ENCODE measurements at regions not wholly inside any gene's neighbourhood (a gene's known extent, or its start where the extent isn't known, plus 50 kb on each side); places are given as distances from the start of the nearest gene placed in this dataset.

DNA sequence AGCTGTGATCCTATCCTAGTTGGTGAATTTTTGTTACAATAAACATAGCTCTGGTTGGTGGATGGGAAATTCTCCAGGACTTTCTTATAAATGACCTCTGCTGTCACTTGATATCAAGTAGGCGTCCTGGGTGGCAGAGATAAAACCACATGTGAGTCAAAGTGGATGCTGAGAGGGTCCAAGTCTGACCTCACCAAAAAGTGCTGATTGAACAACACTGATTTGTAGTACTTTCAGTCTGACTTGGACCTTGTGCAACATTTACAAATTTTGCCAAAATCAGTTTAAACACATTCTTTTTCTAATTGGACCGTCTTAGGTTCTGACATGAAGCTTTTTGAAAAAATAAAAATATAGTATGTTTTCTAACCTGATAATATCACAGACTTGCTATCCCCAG lies 585.6 kb downstream of the GALC start:
- no peak for DNase-seq (ENCODE audit: low read depth, low spot score)
- TF ChIP-seq, protein P1, sequence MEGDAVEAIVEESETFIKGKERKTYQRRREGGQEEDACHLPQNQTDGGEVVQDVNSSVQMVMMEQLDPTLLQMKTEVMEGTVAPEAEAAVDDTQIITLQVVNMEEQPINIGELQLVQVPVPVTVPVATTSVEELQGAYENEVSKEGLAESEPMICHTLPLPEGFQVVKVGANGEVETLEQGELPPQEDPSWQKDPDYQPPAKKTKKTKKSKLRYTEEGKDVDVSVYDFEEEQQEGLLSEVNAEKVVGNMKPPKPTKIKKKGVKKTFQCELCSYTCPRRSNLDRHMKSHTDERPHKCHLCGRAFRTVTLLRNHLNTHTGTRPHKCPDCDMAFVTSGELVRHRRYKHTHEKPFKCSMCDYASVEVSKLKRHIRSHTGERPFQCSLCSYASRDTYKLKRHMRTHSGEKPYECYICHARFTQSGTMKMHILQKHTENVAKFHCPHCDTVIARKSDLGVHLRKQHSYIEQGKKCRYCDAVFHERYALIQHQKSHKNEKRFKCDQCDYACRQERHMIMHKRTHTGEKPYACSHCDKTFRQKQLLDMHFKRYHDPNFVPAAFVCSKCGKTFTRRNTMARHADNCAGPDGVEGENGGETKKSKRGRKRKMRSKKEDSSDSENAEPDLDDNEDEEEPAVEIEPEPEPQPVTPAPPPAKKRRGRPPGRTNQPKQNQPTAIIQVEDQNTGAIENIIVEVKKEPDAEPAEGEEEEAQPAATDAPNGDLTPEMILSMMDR (IDR thresholded peaks at IDR 0.05; ENCODE audit: low read depth, low read length), result no peak
- POLR2A ChIA-PET, result no interaction called here

DNA sequence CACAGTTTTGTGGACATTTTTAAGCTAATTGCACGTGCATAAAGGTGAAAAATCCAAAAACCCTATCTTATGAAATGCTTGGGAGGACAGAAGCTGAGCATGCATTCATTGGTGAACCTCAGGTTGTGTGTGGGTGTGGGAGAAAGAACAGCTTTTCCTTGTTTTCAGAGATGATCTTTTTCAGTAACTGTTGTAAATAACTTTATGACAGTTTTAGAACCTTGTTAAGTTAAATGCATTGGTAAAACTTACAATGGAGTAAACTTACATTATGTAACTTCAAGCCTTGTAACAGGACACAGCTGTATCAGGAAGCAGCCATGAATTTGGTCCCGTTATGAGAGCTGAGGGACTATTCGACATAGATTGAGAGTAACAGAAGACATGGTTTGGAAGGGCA lies 587.4 kb downstream of the GALC start:
- POLR2A ChIA-PET, result no interaction called here
- CTCF ChIA-PET, result no interaction called here

More for the DNA sequence above, 585.6 kb downstream of the GALC start:
- no peaks in the 10 kb centered on the region for H3K27me3 ChIP-seq (ENCODE audit: control insufficient read depth, insufficient read depth, low read length)
- CTCF ChIA-PET, result no interaction called here
- H3K27ac ChIP-seq (ENCODE audit: low read depth, low read length), result no peak overlapping the region
- no peak overlapping the region for H3K4me3 ChIP-seq (ENCODE audit: low read depth, low read length)
- no peaks in the 10 kb centered on the region for H3K9me3 ChIP-seq (ENCODE audit: control insufficient read depth, insufficient read depth, low read length)

DNA sequence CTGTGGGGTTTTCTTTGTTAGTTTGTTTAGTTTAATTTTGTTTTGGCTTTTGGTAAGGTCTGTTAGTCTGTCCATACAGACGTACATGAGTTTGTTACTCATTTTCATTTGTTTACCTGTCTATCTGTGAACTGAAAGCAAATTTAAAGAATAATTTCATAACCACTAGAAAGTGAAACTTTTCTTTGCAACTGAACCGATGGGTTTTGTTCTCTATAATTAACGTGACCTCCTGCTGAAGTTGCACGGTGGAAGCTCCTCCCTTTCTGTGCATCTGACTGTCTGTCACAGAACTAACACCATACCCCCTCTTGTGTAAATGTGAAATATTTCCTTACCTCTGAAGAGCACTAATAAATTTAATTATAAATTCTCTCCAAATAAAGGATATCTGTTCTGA lies 595.5 kb downstream of the GALC start:
- no peak overlapping the region for H3K27ac ChIP-seq (ENCODE audit: low read depth, low read length)
- no peaks in the 10 kb centered on the region for H3K27me3 ChIP-seq (ENCODE audit: control insufficient read depth, insufficient read depth, low read length)
- H3K9me3 ChIP-seq (ENCODE audit: control insufficient read depth, insufficient read depth, low read length), result no peaks in the 10 kb centered on the region
- CTCF ChIA-PET, result no interaction called here
- H3K4me3 ChIP-seq (ENCODE audit: low read depth, low read length), result no peak overlapping the region
- POLR2A ChIA-PET, result no interaction called here
- no peak for DNase-seq (ENCODE audit: low read depth, low spot score)
- TF ChIP-seq, protein P1 (IDR thresholded peaks at IDR 0.05; ENCODE audit: low read depth, low read length), result no peak

More for the DNA sequence above, 587.4 kb downstream of the GALC start:
- DNase-seq (ENCODE audit: low read depth, low spot score), result no peak
- Histone ChIP-seq H3K27me3 (ENCODE audit: control insufficient read depth, insufficient read depth, low read length) (no peaks in the 10 kb centered on the region), H3K9me3 (ENCODE audit: control insufficient read depth, insufficient read depth, low read length) (no peaks in the 10 kb centered on the region), H3K4me3 (ENCODE audit: low read depth, low read length) (no peak overlapping the region), H3K27ac (ENCODE audit: low read depth, low read length) (no peak overlapping the region)
- TF ChIP-seq, protein P1 (IDR thresholded peaks at IDR 0.05; ENCODE audit: low read depth, low read length), result no peak

DNA sequence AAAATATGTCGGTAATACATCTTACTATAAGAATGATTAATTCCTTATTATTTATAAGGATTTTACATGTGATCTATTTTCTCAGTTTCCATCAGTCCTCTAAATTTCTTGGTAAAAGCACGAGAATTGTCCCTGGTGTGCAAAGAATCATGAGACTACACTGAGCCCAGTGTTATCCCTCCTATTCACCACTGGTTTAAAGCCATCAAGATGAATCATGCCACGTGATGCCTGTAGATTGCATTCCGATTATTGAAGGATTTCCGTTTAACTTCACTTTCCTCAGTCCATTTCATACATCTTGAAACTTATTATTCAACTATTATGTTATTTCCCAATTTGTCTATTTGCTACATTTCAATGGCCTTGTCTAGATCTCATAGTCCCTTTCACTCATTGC lies 601.9 kb downstream of the GALC start:
- TF ChIP-seq, protein P1 (IDR thresholded peaks at IDR 0.05; ENCODE audit: low read depth, low read length), result no peak
- no peak overlapping the region for H3K4me3 ChIP-seq (ENCODE audit: low read depth, low read length)
- POLR2A ChIA-PET, result no interaction called here
- no peaks in the 10 kb centered on the region for H3K9me3 ChIP-seq (ENCODE audit: control insufficient read depth, insufficient read depth, low read length)
- CTCF ChIA-PET, result no interaction called here
- H3K27me3 ChIP-seq (ENCODE audit: control insufficient read depth, insufficient read depth, low read length), result no peaks in the 10 kb centered on the region
- H3K27ac ChIP-seq (ENCODE audit: low read depth, low read length), result no peak overlapping the region
- DNase-seq (ENCODE audit: low read depth, low spot score), result no peak

DNA sequence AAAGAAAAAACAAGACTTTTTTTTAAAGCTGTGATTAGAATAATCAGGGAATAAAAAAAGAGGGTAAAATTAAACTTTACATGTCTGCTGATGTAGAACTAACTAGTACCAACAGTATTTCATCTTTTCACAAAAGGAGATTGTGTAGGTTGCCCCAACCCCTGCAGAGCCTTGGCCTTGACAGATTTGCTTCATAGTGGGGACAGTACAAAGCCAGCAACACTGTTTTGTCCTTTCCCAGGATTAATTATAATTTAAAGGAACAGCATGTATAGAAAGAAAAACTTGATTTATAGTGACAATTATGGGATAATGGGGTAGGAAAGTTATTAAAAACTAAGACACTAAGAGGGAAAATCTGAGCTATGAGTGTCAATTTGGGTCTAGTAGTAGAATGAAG lies 604.0 kb downstream of the GALC start:
- ChIA-PET CTCF (no interaction called here), POLR2A (no interaction called here)
- H3K9me3 ChIP-seq (ENCODE audit: control insufficient read depth, insufficient read depth, low read length), result no peaks in the 10 kb centered on the region
- H3K27me3 ChIP-seq (ENCODE audit: control insufficient read depth, insufficient read depth, low read length), result no peaks in the 10 kb centered on the region
- H3K4me3 ChIP-seq (ENCODE audit: low read depth, low read length), result no peak overlapping the region
- DNase-seq (ENCODE audit: low read depth, low spot score), result no peak
- TF ChIP-seq, protein P1 (IDR thresholded peaks at IDR 0.05; ENCODE audit: low read depth, low read length), result no peak
- H3K27ac ChIP-seq (ENCODE audit: low read depth, low read length), result no peak overlapping the region

All from AG04450 (cell line).